Ishikawa (cell line): ENCODE measurements at regions not wholly inside any gene's neighbourhood (a gene's known extent, or its start where the extent isn't known, plus 50 kb on each side); places are given as distances from the start of the nearest gene placed in this dataset.

ENCODE experiments used
- CEBPB ChIP-seq: IDR thresholded peaks from 2 replicates; pipeline ENCODE4 v1.6.1; 2012
- EGR1 ChIP-seq: IDR thresholded peaks from 2 replicates; pipeline ENCODE4 v1.6.1; 2012
- EP300 ChIP-seq: IDR thresholded peaks from 2 replicates; pipeline ENCODE4 v1.6.1; 2012; ENCODE audit warnings: borderline replicate concordance
- NFIC ChIP-seq: IDR thresholded peaks from 2 replicates; pipeline ENCODE4 v1.6.1; 2012
- RAD21 ChIP-seq: IDR thresholded peaks from 2 replicates; pipeline ENCODE4 v1.6.1; 2012; ENCODE audit warnings: low read depth
- TAF1 ChIP-seq: IDR thresholded peaks from 2 replicates; pipeline ENCODE4 v1.6.1; 2012; ENCODE audit warnings: low read depth, mild to moderate bottlenecking
- TCF12 ChIP-seq: IDR thresholded peaks from 2 replicates; pipeline ENCODE4 v1.6.1; 2012; ENCODE audit warnings: low read depth
- ZBTB7A ChIP-seq: IDR thresholded peaks from 2 replicates; pipeline ENCODE4 v1.6.1; 2012; ENCODE audit warnings: low read depth
- TF ChIP-seq, protein P1 (sequence below): IDR thresholded peaks from 2 replicates; pipeline ENCODE4 v1.6.1; 2012; ENCODE audit warnings: low read depth, mild to moderate bottlenecking
- TF ChIP-seq, protein P2 (sequence below): IDR thresholded peaks from 2 replicates; pipeline ENCODE4 v1.6.1; 2012
- TF ChIP-seq, protein P3 (sequence below): IDR thresholded peaks from 2 replicates; pipeline ENCODE4 v1.6.1; 2012

DNA sequence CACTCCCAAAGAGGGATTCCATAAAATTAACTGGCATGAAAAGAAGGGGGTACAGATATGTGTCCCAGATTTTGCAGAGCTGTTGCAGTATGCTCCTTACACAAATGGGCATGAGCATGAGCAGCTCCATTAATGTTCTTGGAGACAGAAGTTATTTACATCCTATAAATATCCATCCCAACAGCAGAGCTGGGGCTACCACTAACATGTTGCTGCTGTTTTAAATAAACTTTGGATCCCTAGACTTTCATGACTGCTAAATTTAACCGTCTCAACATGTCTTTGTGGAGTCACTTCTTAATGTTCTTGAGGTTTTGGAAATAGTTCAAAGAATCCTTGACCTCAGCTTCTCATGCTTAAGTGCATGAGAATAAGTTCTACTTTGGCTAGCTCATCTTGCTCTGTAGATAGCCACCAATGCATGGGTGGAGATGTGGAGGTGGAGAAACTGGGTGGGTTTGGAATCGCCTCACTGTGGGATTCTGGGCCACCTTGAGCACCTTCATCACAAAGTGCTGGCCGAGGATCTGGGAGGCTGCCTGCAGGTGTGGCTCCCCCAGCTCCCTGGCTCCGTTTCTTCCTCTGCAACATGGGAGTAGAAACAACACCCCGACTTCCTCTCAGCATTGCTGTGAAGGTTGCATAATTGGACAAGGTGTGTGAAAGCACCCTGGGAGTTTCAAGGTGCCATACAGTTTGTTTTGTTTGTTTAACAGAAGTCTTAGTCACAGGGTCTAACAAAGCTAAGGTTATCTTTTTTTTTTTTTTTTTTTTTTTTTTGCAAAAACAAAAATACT, 307.2 kb downstream of the MYCN start:
- TF ChIP-seq, protein P1, sequence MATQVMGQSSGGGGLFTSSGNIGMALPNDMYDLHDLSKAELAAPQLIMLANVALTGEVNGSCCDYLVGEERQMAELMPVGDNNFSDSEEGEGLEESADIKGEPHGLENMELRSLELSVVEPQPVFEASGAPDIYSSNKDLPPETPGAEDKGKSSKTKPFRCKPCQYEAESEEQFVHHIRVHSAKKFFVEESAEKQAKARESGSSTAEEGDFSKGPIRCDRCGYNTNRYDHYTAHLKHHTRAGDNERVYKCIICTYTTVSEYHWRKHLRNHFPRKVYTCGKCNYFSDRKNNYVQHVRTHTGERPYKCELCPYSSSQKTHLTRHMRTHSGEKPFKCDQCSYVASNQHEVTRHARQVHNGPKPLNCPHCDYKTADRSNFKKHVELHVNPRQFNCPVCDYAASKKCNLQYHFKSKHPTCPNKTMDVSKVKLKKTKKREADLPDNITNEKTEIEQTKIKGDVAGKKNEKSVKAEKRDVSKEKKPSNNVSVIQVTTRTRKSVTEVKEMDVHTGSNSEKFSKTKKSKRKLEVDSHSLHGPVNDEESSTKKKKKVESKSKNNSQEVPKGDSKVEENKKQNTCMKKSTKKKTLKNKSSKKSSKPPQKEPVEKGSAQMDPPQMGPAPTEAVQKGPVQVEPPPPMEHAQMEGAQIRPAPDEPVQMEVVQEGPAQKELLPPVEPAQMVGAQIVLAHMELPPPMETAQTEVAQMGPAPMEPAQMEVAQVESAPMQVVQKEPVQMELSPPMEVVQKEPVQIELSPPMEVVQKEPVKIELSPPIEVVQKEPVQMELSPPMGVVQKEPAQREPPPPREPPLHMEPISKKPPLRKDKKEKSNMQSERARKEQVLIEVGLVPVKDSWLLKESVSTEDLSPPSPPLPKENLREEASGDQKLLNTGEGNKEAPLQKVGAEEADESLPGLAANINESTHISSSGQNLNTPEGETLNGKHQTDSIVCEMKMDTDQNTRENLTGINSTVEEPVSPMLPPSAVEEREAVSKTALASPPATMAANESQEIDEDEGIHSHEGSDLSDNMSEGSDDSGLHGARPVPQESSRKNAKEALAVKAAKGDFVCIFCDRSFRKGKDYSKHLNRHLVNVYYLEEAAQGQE: no peak
- TF ChIP-seq NFIC (no peak), RAD21 (no peak), CEBPB (no peak), TAF1 (no peak), EP300 (no peak), EGR1 (no peak), ZBTB7A (no peak), TCF12 (no peak)
- TF ChIP-seq, protein P2, sequence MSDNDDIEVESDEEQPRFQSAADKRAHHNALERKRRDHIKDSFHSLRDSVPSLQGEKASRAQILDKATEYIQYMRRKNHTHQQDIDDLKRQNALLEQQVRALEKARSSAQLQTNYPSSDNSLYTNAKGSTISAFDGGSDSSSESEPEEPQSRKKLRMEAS: no peak
- TF ChIP-seq, protein P3, sequence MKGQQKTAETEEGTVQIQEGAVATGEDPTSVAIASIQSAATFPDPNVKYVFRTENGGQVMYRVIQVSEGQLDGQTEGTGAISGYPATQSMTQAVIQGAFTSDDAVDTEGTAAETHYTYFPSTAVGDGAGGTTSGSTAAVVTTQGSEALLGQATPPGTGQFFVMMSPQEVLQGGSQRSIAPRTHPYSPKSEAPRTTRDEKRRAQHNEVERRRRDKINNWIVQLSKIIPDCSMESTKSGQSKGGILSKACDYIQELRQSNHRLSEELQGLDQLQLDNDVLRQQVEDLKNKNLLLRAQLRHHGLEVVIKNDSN: no peak
